ENCODE measurements at regions not wholly inside any gene's neighbourhood (a gene's known extent, or its start where the extent isn't known, plus 50 kb on each side); places are given as distances from the start of the nearest gene placed in this dataset.

DNA sequence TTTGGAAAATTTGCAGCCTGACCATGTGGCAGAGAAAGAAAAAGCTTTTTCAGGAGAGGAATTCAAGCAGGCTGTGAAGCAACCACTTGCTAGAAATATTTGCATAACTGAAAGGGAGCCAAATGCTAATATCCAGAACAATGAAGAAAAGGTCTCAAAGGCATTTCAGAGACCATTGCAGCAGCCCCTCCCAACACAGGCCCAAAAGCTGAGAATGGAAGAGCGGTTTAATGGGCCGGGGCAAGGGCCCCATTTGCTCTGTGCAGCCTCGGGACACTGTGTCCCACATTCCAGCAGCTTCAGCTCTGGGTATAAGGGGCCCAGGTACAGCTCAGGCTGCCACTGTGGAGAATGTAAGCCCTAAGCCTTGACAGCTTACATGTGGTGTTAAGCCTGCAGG is 918.1 kb upstream of the POT1 start:
- ATAC-seq: no peak
- no peak for TF ChIP-seq ESRRG (CRISPR knock-in tag; IDR thresholded peaks at IDR 0.05)

DNA sequence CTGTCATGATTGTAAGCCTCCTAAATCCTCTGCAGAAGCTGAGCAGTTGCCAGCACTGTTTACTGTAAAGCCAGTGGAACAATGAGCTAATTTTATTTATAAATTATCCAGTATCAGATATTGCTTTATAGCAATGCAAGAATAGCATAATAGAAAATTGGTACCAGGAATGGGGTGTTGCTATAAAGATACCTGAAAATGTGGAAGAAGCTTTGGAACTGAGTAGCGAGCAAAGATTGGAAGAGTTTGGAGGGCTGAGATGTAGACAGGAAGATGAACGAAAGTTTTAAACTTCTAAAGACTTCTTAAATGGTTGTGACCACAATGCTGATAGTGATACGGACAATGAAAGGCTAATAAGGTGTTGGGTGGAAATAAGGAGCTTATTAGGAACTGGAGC is 917.4 kb upstream of the POT1 start:
- no peak for ATAC-seq
- TF ChIP-seq ISL1 (CRISPR knock-in tag; IDR thresholded peaks at IDR 0.05) (no peak), CSDC2 (CRISPR knock-in tag; IDR thresholded peaks at IDR 0.05) (no peak), OSR1 (CRISPR knock-in tag; IDR thresholded peaks at IDR 0.05) (no peak)

DNA sequence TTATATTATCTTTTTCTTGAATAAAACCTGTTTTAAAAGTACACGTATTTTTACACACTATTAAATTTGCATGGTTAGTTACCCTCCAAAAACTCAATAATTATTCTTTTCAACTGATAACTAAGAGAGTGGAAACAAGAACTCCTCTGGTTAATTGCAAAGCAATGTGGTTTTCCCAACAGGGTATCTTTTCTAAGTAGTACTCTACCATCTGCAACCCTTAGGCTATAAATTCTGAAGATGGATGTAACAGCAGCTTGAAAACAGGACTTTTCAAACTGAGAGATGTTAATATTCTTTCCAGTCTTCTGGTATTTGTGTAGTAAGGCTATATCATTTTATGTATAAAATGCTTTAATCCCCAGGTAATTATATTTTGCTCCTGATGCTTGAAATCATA is 916.1 kb upstream of the POT1 start:
- TF ChIP-seq RARB (CRISPR knock-in tag; IDR thresholded peaks at IDR 0.05) (no peak), ISL1 (CRISPR knock-in tag; IDR thresholded peaks at IDR 0.05) (no peak), CSDC2 (CRISPR knock-in tag; IDR thresholded peaks at IDR 0.05) (no peak), OSR1 (CRISPR knock-in tag; IDR thresholded peaks at IDR 0.05) (no peak), ZNF70 (CRISPR knock-in tag; IDR thresholded peaks at IDR 0.05) (no peak), TOX (CRISPR knock-in tag; IDR thresholded peaks at IDR 0.05; ENCODE audit: borderline replicate concordance) (no peak), ZFP30 (CRISPR knock-in tag; IDR thresholded peaks at IDR 0.05) (no peak), SNAI2 (CRISPR knock-in tag; IDR thresholded peaks at IDR 0.05) (no peak), ZC3H10 (CRISPR knock-in tag; IDR thresholded peaks at IDR 0.05) (no peak), ZFP3 (CRISPR knock-in tag; IDR thresholded peaks at IDR 0.05) (no peak), ZNF8 (CRISPR knock-in tag; IDR thresholded peaks at IDR 0.05) (no peak), ARNTL (CRISPR knock-in tag; IDR thresholded peaks at IDR 0.05; ENCODE audit: borderline replicate concordance, low read depth) (no peak), ESRRG (CRISPR knock-in tag; IDR thresholded peaks at IDR 0.05) (no peak), GLIS3 (CRISPR knock-in tag; IDR thresholded peaks at IDR 0.05) (no peak)
- TF ChIP-seq, protein P1, sequence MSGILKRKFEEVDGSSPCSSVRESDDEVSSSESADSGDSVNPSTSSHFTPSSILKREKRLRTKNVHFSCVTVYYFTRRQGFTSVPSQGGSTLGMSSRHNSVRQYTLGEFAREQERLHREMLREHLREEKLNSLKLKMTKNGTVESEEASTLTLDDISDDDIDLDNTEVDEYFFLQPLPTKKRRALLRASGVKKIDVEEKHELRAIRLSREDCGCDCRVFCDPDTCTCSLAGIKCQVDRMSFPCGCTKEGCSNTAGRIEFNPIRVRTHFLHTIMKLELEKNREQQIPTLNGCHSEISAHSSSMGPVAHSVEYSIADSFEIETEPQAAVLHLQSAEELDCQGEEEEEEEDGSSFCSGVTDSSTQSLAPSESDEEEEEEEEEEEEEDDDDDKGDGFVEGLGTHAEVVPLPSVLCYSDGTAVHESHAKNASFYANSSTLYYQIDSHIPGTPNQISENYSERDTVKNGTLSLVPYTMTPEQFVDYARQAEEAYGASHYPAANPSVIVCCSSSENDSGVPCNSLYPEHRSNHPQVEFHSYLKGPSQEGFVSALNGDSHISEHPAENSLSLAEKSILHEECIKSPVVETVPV (CRISPR knock-in tag; IDR thresholded peaks at IDR 0.05): no peak
- TF ChIP-seq, protein P2, sequence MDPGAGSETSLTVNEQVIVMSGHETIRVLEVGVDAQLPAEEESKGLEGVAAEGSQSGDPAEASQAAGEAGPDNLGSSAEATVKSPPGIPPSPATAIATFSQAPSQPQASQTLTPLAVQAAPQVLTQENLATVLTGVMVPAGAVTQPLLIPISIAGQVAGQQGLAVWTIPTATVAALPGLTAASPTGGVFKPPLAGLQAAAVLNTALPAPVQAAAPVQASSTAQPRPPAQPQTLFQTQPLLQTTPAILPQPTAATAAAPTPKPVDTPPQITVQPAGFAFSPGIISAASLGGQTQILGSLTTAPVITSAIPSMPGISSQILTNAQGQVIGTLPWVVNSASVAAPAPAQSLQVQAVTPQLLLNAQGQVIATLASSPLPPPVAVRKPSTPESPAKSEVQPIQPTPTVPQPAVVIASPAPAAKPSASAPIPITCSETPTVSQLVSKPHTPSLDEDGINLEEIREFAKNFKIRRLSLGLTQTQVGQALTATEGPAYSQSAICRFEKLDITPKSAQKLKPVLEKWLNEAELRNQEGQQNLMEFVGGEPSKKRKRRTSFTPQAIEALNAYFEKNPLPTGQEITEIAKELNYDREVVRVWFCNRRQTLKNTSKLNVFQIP (CRISPR knock-in tag; IDR thresholded peaks at IDR 0.05; ENCODE audit: borderline replicate concordance, low read depth): no peak
- TF ChIP-seq, protein P3, sequence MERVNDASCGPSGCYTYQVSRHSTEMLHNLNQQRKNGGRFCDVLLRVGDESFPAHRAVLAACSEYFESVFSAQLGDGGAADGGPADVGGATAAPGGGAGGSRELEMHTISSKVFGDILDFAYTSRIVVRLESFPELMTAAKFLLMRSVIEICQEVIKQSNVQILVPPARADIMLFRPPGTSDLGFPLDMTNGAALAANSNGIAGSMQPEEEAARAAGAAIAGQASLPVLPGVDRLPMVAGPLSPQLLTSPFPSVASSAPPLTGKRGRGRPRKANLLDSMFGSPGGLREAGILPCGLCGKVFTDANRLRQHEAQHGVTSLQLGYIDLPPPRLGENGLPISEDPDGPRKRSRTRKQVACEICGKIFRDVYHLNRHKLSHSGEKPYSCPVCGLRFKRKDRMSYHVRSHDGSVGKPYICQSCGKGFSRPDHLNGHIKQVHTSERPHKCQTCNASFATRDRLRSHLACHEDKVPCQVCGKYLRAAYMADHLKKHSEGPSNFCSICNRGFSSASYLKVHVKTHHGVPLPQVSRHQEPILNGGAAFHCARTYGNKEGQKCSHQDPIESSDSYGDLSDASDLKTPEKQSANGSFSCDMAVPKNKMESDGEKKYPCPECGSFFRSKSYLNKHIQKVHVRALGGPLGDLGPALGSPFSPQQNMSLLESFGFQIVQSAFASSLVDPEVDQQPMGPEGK (CRISPR knock-in tag; IDR thresholded peaks at IDR 0.05; ENCODE audit: borderline replicate concordance): no peak
- TF ChIP-seq, protein P4, sequence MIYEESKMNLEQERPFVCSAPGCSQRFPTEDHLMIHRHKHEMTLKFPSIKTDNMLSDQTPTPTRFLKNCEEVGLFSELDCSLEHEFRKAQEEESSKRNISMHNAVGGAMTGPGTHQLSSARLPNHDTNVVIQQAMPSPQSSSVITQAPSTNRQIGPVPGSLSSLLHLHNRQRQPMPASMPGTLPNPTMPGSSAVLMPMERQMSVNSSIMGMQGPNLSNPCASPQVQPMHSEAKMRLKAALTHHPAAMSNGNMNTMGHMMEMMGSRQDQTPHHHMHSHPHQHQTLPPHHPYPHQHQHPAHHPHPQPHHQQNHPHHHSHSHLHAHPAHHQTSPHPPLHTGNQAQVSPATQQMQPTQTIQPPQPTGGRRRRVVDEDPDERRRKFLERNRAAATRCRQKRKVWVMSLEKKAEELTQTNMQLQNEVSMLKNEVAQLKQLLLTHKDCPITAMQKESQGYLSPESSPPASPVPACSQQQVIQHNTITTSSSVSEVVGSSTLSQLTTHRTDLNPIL (CRISPR knock-in tag; IDR thresholded peaks at IDR 0.05; ENCODE audit: low read depth): no peak
- TF ChIP-seq, protein P5, sequence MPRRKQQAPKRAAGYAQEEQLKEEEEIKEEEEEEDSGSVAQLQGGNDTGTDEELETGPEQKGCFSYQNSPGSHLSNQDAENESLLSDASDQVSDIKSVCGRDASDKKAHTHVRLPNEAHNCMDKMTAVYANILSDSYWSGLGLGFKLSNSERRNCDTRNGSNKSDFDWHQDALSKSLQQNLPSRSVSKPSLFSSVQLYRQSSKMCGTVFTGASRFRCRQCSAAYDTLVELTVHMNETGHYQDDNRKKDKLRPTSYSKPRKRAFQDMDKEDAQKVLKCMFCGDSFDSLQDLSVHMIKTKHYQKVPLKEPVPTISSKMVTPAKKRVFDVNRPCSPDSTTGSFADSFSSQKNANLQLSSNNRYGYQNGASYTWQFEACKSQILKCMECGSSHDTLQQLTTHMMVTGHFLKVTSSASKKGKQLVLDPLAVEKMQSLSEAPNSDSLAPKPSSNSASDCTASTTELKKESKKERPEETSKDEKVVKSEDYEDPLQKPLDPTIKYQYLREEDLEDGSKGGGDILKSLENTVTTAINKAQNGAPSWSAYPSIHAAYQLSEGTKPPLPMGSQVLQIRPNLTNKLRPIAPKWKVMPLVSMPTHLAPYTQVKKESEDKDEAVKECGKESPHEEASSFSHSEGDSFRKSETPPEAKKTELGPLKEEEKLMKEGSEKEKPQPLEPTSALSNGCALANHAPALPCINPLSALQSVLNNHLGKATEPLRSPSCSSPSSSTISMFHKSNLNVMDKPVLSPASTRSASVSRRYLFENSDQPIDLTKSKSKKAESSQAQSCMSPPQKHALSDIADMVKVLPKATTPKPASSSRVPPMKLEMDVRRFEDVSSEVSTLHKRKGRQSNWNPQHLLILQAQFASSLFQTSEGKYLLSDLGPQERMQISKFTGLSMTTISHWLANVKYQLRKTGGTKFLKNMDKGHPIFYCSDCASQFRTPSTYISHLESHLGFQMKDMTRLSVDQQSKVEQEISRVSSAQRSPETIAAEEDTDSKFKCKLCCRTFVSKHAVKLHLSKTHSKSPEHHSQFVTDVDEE (CRISPR knock-in tag; IDR thresholded peaks at IDR 0.05): no peak
- ATAC-seq: no peak

DNA sequence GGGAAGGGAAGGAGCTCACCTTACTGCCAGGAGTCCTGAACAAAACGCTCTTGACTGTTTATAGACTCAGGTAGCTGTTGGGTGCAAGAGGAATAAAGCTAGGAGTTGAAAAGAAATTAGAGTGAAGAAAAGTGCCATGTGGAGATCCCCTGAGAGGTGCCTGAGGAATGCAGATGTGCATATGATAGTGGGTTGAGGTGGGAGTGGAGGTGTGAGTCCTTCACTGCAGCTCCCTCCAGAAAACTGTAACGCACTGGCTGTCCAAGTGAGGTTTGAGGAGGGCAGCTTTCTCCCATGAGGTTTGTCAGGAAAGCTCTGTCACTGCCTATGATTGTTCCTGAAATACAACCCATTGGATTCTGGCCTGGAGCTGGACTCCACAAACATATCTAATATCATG is 904.8 kb upstream of the POT1 start:
- TF ChIP-seq ZNF565 (CRISPR knock-in tag; conservative IDR thresholded peaks at IDR 0.05; ENCODE audit: low read depth) (no peak), PPARA (CRISPR knock-in tag; IDR thresholded peaks at IDR 0.05; ENCODE audit: borderline replicate concordance) (no peak), GLIS3 (CRISPR knock-in tag; IDR thresholded peaks at IDR 0.05) (no peak), ZNF70 (CRISPR knock-in tag; IDR thresholded peaks at IDR 0.05) (no peak), SNAI2 (CRISPR knock-in tag; IDR thresholded peaks at IDR 0.05) (no peak), ZFP30 (CRISPR knock-in tag; IDR thresholded peaks at IDR 0.05) (no peak), ARNTL (CRISPR knock-in tag; IDR thresholded peaks at IDR 0.05; ENCODE audit: borderline replicate concordance, low read depth) (no peak), TOX (CRISPR knock-in tag; IDR thresholded peaks at IDR 0.05; ENCODE audit: borderline replicate concordance) (no peak), ISL1 (CRISPR knock-in tag; IDR thresholded peaks at IDR 0.05) (no peak), BACH2 (CRISPR knock-in tag; IDR thresholded peaks at IDR 0.05; ENCODE audit: borderline replicate concordance) (no peak)
- TF ChIP-seq, protein P2 (CRISPR knock-in tag; IDR thresholded peaks at IDR 0.05; ENCODE audit: borderline replicate concordance, low read depth): no peak
- TF ChIP-seq, protein P4 (CRISPR knock-in tag; IDR thresholded peaks at IDR 0.05; ENCODE audit: low read depth): no peak
- ATAC-seq: no peak
